OCI-LY1 (cell line): ENCODE measurements at regions not wholly inside any gene's neighbourhood (a gene's known extent, or its start where the extent isn't known, plus 50 kb on each side); places are given as distances from the start of the nearest gene placed in this dataset.

ENCODE experiments used
- H2AFZ ChIP-seq: fragments of 200-600 bp; sonication (generic), shearing (Covaris generic); 2 replicates; pipeline ENCODE4 v1.6.0; 2014; ENCODE audit warnings: antibody characterized with exemption, mild to moderate bottlenecking, low read length
- H3F3A ChIP-seq: fragments of 200-600 bp; sonication (generic), shearing (Covaris generic); 2 replicates; pipeline ENCODE4 v1.6.0; 2014; ENCODE audit warnings: mild to moderate bottlenecking, antibody characterized with exemption, low read length, moderate library complexity; ENCODE audit not compliant: insufficient read depth
- H3K27ac ChIP-seq: fragments of 200-600 bp; sonication (generic); 2 replicates; pipeline ENCODE4 v1.5.1; 2014; ENCODE audit warnings: low read length, mixed run types, mild to moderate bottlenecking, low read depth; ENCODE audit not compliant: poor library complexity, severe bottlenecking
- H3K27me3 ChIP-seq: fragments of 200-600 bp; sonication (generic); 2 replicates; pipeline ENCODE4 v1.6.0; 2014; ENCODE audit warnings: antibody characterized with exemption, mild to moderate bottlenecking, low read length, moderate library complexity; ENCODE audit not compliant: insufficient read depth
- H3K36me3 ChIP-seq: fragments of 200-600 bp; sonication (generic); 2 replicates; pipeline ENCODE4 v1.6.1; 2014; ENCODE audit warnings: mild to moderate bottlenecking, antibody characterized with exemption, low read length, moderate library complexity, mixed read lengths; ENCODE audit not compliant: insufficient read depth
- H3K4me1 ChIP-seq: fragments of 200-600 bp; sonication (generic); 2 replicates; pipeline ENCODE4 v1.5.1; 2014; ENCODE audit warnings: mild to moderate bottlenecking, low read length, moderate library complexity; ENCODE audit not compliant: insufficient read depth, severe bottlenecking
- H3K4me2 ChIP-seq: fragments of 200-600 bp; sonication (generic), shearing (Covaris generic); 2 replicates; pipeline ENCODE4 v1.6.1; 2014; ENCODE audit warnings: low read length
- H3K4me3 ChIP-seq: fragments of 200-600 bp; sonication (generic); 2 replicates; pipeline ENCODE4 v1.5.1; 2014; ENCODE audit warnings: low read length, low read depth, mild to moderate bottlenecking, mixed read lengths; ENCODE audit not compliant: poor library complexity, severe bottlenecking
- H3K79me2 ChIP-seq: fragments of 200-600 bp; shearing (Covaris generic); 2 replicates; pipeline ENCODE4 v1.6.1; 2016; ENCODE audit warnings: mixed run types, low read length, mixed read lengths; ENCODE audit not compliant: insufficient read depth
- H3K9ac ChIP-seq: fragments of 200-600 bp; sonication (generic), shearing (Covaris generic); 2 replicates; pipeline ENCODE4 v1.6.1; 2014; ENCODE audit warnings: mild to moderate bottlenecking, low read length, mixed read lengths
- H3K9me2 ChIP-seq: fragments of 200-600 bp; sonication (generic), shearing (Covaris generic); 2 replicates; pipeline ENCODE4 v1.6.1; 2014; ENCODE audit warnings: low read depth, mild to moderate bottlenecking, low read length, mixed read lengths
- H3K9me3 ChIP-seq: fragments of 200-600 bp; shearing (Covaris generic); 2 replicates; pipeline ENCODE4 v1.6.1; 2014; ENCODE audit warnings: low read length, mixed read lengths
- H4K20me1 ChIP-seq: fragments of 200-600 bp; sonication (generic), shearing (Covaris generic); 2 replicates; pipeline ENCODE4 v1.6.0; 2016; ENCODE audit warnings: mild to moderate bottlenecking, low read length; ENCODE audit not compliant: insufficient read depth
- CTCF ChIP-seq: fragments of 200-600 bp; sonication (generic), shearing (Covaris generic); IDR thresholded peaks from 2 replicates; pipeline ENCODE4 v1.5.1; 2017; ENCODE audit warnings: mild to moderate bottlenecking, antibody characterized with exemption, low read length, moderate library complexity, mixed read lengths
- EZH2 ChIP-seq: fragments of 200-600 bp; sonication (generic), shearing (Covaris generic); IDR thresholded peaks from 2 replicates; pipeline ENCODE4 v1.8.0; 2017; ENCODE audit warnings: borderline replicate concordance, mixed run types, mild to moderate bottlenecking, antibody characterized with exemption, low read length, moderate library complexity, mixed read lengths

- Histone ChIP-seq H3K27me3 (no peaks in the 10 kb centered on the region), H3K27ac (no peak overlapping the region), H3K79me2 (no peaks in the 10 kb centered on the region), H2AFZ (no peak overlapping the region), H3K4me1 (no peaks in the 10 kb centered on the region), H3K4me3 (no peak overlapping the region), H3K4me2 (no peak overlapping the region), H3K9me2 (no peaks in the 10 kb centered on the region), H4K20me1 (no peaks in the 10 kb centered on the region), H3K9me3 (no peaks in the 10 kb centered on the region), H3K9ac (no peak overlapping the region), H3K36me3 (no peaks in the 10 kb centered on the region), H3F3A (no peaks in the 10 kb centered on the region)
- TF ChIP-seq EZH2 (no peak), CTCF (no peak)
Observed at GRCh38 chr16:76071690-76072089, 205.5 kb upstream of the CNTNAP4 start.

GRCh38 chr16:76081967-76082366, 195.2 kb upstream of the CNTNAP4 start:
- no peaks in the 10 kb centered on the region for H3K9me2 ChIP-seq
- no peaks in the 10 kb centered on the region for H3K36me3 ChIP-seq
- no peak overlapping the region for H3K27ac ChIP-seq
- no peaks in the 10 kb centered on the region for H3K9me3 ChIP-seq
- H3K27me3 ChIP-seq = no peaks in the 10 kb centered on the region
- H3F3A ChIP-seq = no peaks in the 10 kb centered on the region
- H4K20me1 ChIP-seq = no peaks in the 10 kb centered on the region
- no peak overlapping the region for H2AFZ ChIP-seq
- H3K4me2 ChIP-seq = no peak overlapping the region
- TF ChIP-seq CTCF (no peak), EZH2 (no peak)
- H3K79me2 ChIP-seq = no peaks in the 10 kb centered on the region
- H3K4me3 ChIP-seq = no peak overlapping the region
- no peak overlapping the region for H3K9ac ChIP-seq
- no peaks in the 10 kb centered on the region for H3K4me1 ChIP-seq

- Histone ChIP-seq H3K4me3 (no peak overlapping the region), H4K20me1 (no peaks in the 10 kb centered on the region), H3K9me2 (no peaks in the 10 kb centered on the region), H2AFZ (no peak overlapping the region), H3F3A (no peaks in the 10 kb centered on the region), H3K9me3 (no peaks in the 10 kb centered on the region), H3K4me2 (no peak overlapping the region), H3K27ac (no peak overlapping the region), H3K79me2 (no peaks in the 10 kb centered on the region), H3K4me1 (no peaks in the 10 kb centered on the region), H3K36me3 (no peaks in the 10 kb centered on the region), H3K27me3 (no peaks in the 10 kb centered on the region), H3K9ac (no peak overlapping the region)
- no peak for TF ChIP-seq EZH2
- no peak for TF ChIP-seq CTCF
Observed at GRCh38 chr16:76106647-76107046, 170.6 kb upstream of the CNTNAP4 start.
